Inflammatory macrophage treated with lipopolysaccharide for 4 hours (primary cell): ENCODE measurements at regions not wholly inside any gene's neighbourhood (a gene's known extent, or its start where the extent isn't known, plus 50 kb on each side); places are given as distances from the start of the nearest gene placed in this dataset.

Experiments used
- DNase-seq: peaks from one replicate; pipeline ENCODE4 v3.0.0-alpha.2; 2020

DNA sequence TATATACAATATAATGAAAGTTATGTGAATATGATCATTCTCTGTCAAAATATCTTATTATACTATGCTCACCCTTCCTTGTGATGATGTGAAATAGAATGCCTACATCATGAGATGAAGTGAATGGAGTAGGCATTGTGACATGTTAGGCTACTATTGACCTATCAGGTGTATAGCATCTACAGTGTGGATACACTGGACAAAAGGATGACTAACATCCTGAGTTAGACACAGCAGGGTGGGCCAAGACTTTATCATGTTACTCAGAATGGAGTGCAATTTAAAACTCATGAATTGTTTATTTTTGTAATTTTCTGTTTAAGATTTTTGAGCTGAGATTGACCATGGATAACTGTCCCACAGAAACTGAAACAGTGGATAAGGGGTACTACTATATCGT, 53.4 kb upstream of the NAV3 start:
- DNase-seq: no peak

DNA sequence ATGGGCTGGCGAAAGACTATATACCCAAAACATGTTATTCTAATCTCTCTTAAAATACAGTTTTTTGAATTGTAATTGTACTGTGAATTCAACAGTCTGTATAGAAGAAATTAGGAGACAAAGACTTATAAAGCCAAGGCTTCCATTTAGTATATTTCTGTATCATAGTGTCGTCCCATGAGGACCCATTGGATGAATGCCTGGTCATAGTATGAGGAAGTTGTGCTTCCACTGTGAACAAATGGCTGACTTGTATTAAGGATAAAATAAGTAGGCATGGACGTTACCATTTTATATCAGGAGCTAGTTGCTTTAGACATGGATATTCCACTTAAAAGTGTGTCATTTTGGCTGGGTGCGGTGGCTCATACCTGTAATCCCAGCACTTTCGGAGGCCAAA, 55.9 kb upstream of the NAV3 start:
- DNase-seq: no peak

GRCh38 chr12:77772676-77773298, 57.9 kb upstream of the NAV3 start:
- no peak for DNase-seq

DNA sequence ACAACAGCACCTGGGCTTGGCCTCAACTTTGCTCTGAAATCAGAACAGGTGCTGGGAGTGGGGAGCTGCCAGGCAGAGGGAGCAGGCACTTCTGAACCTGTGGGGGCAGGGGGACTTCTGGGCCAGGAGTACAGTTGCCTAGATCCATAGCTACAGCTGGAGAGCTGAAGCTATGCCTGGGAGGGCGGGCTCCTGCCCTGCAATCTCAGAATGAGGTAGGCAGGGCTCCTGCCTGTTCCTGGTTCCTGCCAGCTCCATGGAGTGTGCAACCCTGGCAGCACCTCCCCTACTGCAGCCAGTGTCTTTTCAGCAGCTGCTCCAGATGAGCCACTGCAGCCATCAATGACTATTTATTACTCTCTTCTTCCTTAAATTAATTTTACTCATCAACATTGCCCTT, 62.1 kb upstream of the NAV3 start:
- DNase-seq: no peak

- no peak for DNase-seq
Measured at GRCh38 chr12:77767756-77768343, 62.8 kb upstream of the NAV3 start.

GRCh38 chr12:77767335-77767734, 63.4 kb upstream of the NAV3 start:
- DNase-seq: no peak

DNA sequence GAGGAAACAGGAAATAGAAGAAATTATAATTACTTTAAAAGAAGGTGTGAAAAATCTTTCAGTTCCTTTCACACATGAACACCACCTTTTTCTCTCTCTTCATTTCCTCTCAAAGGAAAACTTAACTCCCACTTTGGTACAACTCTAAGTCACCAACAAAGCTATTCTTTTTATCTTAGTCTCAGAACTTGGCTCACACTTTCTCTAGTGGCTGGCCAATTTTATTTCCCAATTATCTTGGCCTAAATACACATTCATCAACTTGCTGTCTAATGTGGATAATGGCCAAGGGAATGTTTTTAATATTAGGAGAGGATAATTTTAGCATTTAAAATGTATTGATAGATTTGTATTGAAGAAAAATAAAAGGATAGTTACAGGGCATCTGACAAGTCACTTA, 64.5 kb upstream of the NAV3 start:
- no peak for DNase-seq

- DNase-seq: no peak
Measured at GRCh38 chr12:77761286-77761685, 69.4 kb upstream of the NAV3 start.

DNA sequence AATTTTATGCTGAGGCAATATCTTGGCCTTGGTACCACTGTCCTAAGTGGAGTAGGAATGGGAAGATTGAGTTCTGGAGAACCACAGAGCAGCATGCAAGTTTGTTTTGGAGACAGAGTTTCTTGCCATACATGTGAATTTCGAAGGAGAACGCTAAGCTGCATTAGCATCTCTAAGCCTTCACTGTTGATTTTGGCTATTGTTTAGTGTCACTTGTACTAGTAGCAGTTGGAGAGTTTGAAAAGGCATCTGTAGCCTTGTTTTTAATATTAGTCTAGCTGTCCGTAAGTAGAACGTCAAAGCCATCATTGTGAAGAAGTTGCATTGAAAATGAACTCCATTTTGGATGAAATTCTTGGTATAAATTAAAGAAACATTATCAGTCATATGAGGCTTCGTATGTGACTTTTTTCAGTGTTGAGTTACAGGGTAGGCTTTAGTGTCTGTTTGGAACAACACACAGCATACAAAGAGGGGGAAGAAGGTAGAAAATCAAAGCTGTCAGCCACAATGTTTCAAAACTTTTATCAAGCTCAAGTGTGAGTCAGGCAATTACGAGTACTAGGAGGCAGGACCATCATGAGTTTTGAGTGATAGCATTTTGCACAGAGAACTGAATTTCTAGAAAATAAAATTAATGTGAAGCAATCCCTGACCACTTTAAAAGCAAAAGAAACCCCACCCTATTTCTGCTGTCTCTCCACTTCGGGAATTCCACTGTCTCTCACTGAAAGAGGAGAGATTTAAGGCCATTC, 70.2 kb upstream of the NAV3 start:
- no peak for DNase-seq

DNA sequence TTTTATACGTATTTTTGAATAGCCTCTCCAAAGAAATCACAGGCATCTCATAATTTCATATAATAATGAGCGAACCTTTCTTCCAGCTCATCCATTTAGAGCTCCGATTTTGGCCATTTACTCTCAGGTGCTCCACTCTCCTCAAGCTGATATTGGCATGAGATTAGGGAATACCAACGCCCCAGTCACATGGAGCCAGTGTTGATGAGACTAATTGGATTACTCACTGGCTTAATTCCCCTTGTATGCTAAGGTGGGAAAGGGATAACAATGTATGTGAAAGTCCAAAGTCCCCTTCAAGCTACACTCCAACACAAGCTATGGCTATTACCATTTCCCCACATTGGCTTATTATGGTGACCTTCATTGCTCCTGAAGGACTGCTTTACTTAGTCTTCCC, 76.6 kb upstream of the NAV3 start:
- no peak for DNase-seq

GRCh38 chr12:77751939-77752338, 78.8 kb upstream of the NAV3 start:
- no peak for DNase-seq

DNA sequence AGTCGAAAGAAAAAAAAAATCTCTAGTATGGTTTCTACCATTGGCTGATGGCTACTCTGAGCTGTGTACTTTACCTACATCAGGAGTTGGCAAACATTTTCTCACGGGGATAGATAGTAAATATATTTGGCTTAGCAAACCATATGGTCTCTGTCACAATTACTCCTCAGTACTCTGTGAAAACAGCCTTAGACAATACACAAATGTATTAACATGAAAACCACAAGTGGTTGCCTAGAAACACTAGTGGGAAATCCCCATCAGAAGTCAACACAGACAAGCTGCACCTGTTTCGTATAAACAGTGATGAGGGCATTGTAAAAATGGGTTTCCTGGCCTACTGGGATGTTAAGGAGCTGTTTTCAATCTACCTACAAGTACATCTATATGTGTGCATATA, 84.6 kb upstream of the NAV3 start:
- no peak for DNase-seq

DNA sequence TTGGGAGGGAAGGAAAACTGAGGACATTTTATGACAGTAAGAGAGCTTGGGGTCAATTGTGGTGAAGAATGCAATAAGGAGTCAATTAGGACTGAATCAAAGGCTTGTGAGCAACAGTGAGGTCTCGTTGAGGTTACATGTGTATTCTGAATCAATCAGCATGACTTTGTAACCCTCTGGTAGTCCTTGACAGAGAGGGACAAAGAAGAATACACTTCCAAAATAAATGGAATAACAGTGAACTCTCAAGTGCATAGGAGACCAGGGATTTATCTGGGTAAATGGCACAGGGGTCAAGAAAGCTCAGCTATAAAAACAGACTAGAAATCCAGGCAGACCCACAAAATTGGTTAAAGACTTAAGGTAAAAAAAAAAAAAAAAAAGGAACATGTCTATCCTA, 85.1 kb upstream of the NAV3 start:
- no peak for DNase-seq

DNA sequence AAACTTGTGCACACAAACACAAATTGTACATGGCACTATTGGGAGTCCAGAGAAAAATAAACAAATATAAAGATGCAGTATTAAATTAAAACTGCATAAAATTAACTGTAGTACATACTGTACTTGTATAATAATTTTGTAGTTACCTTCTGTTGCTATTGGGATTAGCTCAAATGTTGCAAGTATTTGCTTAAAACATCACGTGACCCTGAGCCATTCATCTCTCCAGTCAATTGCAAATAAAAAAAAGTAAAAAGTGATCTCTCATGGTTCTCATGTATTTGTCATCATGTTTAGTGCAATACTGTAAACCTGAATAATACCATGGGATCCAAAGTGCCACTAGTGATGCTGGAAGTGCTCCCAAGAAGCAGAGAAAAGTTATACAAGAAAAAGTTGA, 88.1 kb upstream of the NAV3 start:
- no peak for DNase-seq

- DNase-seq: no peak
Measured at GRCh38 chr12:77741974-77742517, 88.6 kb upstream of the NAV3 start.

DNA sequence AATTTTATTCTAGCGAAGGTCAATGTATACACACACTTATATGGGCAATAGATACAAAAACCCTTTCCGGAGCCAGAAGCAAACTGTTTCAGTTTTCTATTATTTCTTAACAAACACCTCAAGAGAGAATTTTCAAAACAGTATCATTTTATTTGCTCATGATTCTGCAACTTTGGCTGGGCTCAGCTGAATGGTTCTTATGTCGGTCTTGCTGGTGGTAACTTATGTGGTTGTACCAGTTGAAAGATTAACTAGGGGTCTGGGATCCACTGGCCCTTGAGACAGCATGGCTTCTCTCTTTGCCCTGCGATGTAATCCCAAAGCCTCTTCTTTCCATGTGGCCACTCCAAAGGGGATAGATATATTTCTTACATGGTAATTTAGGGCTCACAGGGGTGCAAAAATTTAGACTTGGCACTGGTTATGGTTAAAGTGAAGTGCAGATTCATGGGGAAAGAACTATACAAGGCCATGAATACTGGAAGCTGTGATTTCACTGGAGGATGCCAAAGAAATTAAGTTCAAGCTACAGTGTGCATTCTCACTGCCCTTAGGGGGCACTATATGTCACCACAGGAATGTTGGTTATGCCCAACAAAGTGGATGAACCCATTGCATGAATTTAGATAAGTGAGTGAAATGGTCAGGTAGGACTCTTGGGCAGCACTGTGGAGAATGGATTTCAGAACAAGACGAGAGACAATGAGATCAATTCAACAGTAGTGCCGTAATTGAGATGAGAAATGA, 94.3 kb upstream of the NAV3 start:
- no peak for DNase-seq

DNA sequence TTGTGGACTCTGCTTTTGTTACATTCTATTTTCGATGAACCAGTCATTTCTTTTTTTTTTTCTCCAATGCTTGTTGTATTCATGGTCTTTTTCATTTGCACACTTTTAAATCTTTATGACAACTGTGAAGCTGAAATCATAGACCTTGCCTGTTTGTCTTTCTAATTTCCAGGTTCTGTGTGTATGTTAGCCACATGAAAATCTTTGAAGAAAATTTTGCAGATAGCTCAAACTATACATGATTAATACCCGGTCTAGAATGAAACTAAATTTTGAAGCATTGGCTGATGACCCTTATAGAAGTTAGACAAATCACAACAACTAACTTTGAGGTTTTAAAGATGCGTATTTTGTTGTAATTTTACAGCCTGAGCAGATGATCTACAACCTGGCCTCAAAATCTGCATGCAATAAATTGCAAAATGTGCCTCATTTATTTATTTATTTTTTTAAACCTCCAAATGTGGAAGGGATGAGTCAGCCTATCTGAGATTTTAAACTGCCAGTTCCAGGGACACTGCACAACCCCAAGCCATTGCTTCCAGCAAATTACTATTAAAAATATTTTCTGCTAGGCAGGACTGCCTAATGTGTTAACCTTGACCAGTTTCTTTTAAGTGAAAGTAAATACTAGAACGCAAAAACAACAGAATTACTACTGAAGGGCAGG, 96.3 kb upstream of the NAV3 start:
- DNase-seq: no peak

GRCh38 chr12:77728018-77728417, 102.7 kb upstream of the NAV3 start:
- DNase-seq: no peak

DNA sequence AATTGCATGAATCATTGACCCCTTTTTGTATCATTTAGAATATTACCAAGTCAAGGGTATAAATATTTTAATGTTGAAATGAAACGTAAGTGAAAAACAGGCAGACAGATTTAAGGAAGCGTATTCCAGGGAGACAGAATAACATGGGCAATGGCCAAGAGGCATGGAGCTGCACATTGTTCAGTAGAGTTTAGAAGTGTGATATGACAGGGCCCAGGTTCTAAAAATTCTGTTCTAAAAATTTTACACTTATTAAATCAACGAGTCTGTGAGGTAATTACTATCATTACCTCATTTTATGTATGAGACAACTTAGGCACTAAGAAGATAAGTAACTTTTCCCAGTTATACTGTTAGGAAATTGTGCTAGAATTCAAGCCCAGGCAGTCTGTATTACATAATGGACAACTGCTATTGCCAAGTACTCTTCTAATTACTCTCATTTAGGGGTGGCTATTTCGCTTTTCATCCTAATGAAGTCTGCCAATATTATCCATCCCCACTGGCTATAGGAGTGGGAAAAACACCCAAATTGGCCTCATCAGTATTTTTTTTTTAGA, 103.2 kb upstream of the NAV3 start:
- no peak for DNase-seq

- DNase-seq: no peak
Measured at GRCh38 chr12:77725611-77726010, 105.1 kb upstream of the NAV3 start.

GRCh38 chr12:77724367-77724957, 106.2 kb upstream of the NAV3 start:
- no peak for DNase-seq

DNA sequence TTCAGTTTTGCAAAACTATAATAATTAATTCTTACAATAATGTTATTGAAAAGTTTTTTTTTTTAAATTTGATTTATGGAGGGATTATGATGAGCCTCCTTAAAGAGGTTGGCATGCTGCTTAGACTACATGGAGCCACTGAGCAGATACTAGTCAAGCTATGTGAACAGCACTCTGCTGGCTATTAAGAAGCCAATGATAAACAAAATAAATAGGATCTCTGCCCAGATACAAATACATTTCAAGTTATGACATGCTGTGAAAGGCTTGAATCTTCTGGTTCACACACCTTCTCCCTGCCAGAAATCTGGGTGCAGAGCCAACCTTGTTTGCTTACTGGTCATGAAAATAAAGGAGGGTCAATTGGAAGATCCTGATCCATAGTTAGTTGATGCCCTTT, 107.4 kb upstream of the NAV3 start:
- DNase-seq: no peak
